Thyroid gland (tissue), 4 donors: ENCODE measurements at regions not wholly inside any gene's neighbourhood (a gene's known extent, or its start where the extent isn't known, plus 50 kb on each side); places are given as distances from the start of the nearest gene placed in this dataset.

ENCODE experiments used
- CTCF ChIP-seq, 6 experiments: fragments of 200-600 bp in 3 of 6; fragments of 450-650 bp in 3 of 6; sonication (generic) in 3 of 6; IDR thresholded peaks; one replicate each; pipeline ENCODE4 v1.5.1; 2016 to 2019; ENCODE audit warnings: antibody characterized with exemption in 6 of 6, mild to moderate bottlenecking in 2 of 6, inconsistent platforms in 1 of 6, moderate library complexity in 1 of 6
- POLR2A ChIP-seq, 2 donors: fragments of 450-650 bp; IDR thresholded peaks; one replicate each; pipeline ENCODE4 v1.6.1; 2017; ENCODE audit warnings: antibody characterized with exemption in 2 of 2, mild to moderate bottlenecking in 2 of 2, moderate library complexity in 1 of 2

GRCh38 chr1:5643360-5644107 lies 348.7 kb downstream of the NPHP4 start:
- TF ChIP-seq CTCF (IDR thresholded peaks at IDR 0.05) (no peak), POLR2A (IDR thresholded peaks at IDR 0.05) (no peak)
